PFSK-1 (cell line): ENCODE measurements at regions not wholly inside any gene's neighbourhood (a gene's known extent, or its start where the extent isn't known, plus 50 kb on each side); places are given as distances from the start of the nearest gene placed in this dataset.

Source experiments
- FOXP2 ChIP-seq: optimal IDR thresholded peaks from 2 replicates; pipeline ENCODE3; 2011; ENCODE audit warnings: borderline replicate concordance, control low read depth, inconsistent platforms; ENCODE audit not compliant: insufficient read depth; ENCODE audit errors: extremely low read length, extremely low read depth
- POLR2AphosphoS5 ChIP-seq: IDR thresholded peaks from 2 replicates; pipeline ENCODE4 v1.6.1; 2012; ENCODE audit warnings: low read depth, mild to moderate bottlenecking, control low read depth, low read length, moderate library complexity
- REST ChIP-seq, 2 experiments: IDR thresholded peaks; 2 replicates each; pipeline versions ENCODE4 v1.6.1 to v1.8.0; 2011 to 2012; ENCODE audit warnings: low read depth in 2 of 2, low read length in 2 of 2, control low read depth in 1 of 2, inconsistent platforms in 1 of 2, mild to moderate bottlenecking in 1 of 2, moderate library complexity in 1 of 2; ENCODE audit not compliant: insufficient read depth in 1 of 2
- SIN3A ChIP-seq: IDR thresholded peaks from 2 replicates; pipeline ENCODE4 v1.6.1; 2012; ENCODE audit warnings: mild to moderate bottlenecking, low read length, moderate library complexity, borderline replicate concordance; ENCODE audit not compliant: insufficient read depth
- TAF1 ChIP-seq: IDR thresholded peaks from 2 replicates; pipeline ENCODE4 v1.6.1; 2012; ENCODE audit warnings: low read length, control low read depth, borderline replicate concordance; ENCODE audit not compliant: insufficient read depth

DNA sequence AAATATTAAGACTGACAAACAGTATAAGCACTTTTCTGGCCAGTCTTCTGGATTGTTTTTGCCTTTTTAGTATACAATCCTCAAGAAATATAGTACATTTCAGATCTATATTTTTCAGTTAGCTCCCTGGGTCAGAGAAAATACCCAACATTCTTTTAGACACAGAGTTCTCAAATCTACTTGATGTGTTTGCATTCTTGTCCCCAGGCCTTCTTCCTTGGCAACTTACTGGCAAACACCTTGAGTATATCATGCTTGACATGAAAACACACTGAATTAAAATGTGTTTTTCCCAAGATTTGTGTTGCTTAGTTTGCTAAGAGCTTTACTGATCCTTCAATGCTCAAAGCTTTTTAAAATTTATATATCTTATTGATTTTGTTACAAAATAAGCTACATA lies 1413.1 kb upstream of the CDH9 start:
- TF ChIP-seq SIN3A (no peak), REST (IDR thresholded peaks at IDR 0.05; ENCODE audit: insufficient read depth in 1 of 2, low read depth in 2 of 2, low read length in 2 of 2) (no peak), FOXP2 (no peak), TAF1 (no peak), POLR2AphosphoS5 (no peak)

DNA sequence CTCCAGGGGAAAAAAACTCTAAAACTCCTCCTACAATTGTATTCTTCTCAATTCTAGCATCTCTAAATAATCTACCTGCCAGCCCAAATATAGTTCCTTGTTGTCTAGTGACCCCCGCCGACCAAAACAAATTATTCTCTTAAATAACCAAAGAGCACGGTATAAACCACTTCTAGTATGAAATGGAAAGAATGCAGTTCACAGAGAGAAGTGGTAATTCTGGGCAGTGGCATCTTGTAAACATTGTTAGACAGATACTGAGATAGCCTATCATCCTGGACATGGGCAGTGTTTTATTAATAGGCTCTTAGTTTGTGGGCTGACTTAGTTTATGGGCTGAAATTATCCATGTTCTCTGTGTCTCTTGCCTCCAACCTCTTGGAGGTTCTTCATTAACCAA lies 1412.6 kb upstream of the CDH9 start:
- TF ChIP-seq REST (IDR thresholded peaks at IDR 0.05; ENCODE audit: insufficient read depth in 1 of 2, low read depth in 2 of 2, low read length in 2 of 2) (no peak), SIN3A (no peak), FOXP2 (no peak), POLR2AphosphoS5 (no peak), TAF1 (no peak)

DNA sequence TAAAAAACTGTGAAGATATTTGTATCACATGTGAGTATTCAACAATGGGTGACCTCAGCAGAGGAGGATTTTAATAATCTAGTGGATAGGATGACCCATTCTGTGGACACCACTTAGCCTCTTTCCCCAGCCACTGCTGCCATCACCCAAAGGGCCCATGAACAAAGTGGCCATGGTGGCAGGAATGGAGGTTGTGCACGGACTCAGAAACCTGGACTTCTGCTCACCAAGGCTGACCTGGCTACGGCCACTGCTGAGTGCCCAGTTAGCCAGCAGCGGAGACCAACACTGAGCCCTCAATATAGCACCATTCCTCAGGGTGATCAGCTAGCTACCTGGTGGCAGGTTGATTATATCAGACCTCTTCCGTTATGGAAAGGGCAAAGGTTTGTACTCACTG lies 1410.4 kb upstream of the CDH9 start:
- TF ChIP-seq SIN3A (no peak), TAF1 (no peak), REST (IDR thresholded peaks at IDR 0.05; ENCODE audit: insufficient read depth in 1 of 2, low read depth in 2 of 2, low read length in 2 of 2) (no peak), FOXP2 (no peak), POLR2AphosphoS5 (no peak)

DNA sequence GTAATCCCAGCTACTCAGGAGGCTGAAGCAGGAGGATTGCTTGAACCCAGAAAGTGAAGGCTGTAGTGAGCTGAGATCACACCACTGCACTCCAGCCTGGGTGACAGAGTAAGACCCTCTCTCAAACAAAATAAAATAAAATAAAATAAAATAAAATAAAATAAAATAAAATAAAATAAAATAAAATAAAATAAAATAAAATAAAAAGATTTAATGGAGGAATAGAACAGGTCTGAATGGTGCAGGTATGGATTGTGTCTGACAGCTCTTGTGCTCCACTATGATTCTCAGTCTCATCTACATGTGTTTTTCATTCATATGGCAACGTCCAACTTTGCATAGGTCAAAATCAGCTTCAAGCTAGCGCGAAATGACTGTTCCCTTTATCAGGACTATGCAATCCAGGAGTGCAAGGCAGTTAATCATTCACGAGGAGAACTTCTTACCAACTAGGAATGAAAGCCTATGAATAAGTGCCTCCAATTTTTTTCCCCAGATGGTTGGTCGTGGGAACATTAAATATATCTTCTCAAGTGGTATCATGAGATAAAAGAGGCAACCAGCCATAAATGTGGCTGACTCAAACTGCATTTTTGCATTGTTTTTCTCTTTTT lies 1392.3 kb upstream of the CDH9 start:
- TF ChIP-seq TAF1 (no peak), SIN3A (no peak), REST (IDR thresholded peaks at IDR 0.05; ENCODE audit: insufficient read depth in 1 of 2, low read depth in 2 of 2, low read length in 2 of 2) (no peak), FOXP2 (no peak), POLR2AphosphoS5 (no peak)

- TF ChIP-seq FOXP2 (no peak), POLR2AphosphoS5 (no peak), REST (IDR thresholded peaks at IDR 0.05; ENCODE audit: insufficient read depth in 1 of 2, low read depth in 2 of 2, low read length in 2 of 2) (no peak), SIN3A (no peak), TAF1 (no peak)
Observed at GRCh38 chr5:28421141-28421540, 1382.8 kb upstream of the CDH9 start.
